HG02642 (cell line): ENCODE measurements at regions not wholly inside any gene's neighbourhood (a gene's known extent, or its start where the extent isn't known, plus 50 kb on each side); places are given as distances from the start of the nearest gene placed in this dataset.
"Not testable (repeated sequence)": the region's sequence is repeated elsewhere in the genome, so short reads cannot be mapped to it uniquely, and the experiment has no call there.

Source experiments
- ATAC-seq: cut with Tn5 transposase; IDR thresholded peaks from one replicate; pipeline ENCODE4 v1.9.1; 2021; ENCODE audit warnings: mild to moderate bottlenecking; ENCODE audit not compliant: unreplicated experiment, poor library complexity

DNA sequence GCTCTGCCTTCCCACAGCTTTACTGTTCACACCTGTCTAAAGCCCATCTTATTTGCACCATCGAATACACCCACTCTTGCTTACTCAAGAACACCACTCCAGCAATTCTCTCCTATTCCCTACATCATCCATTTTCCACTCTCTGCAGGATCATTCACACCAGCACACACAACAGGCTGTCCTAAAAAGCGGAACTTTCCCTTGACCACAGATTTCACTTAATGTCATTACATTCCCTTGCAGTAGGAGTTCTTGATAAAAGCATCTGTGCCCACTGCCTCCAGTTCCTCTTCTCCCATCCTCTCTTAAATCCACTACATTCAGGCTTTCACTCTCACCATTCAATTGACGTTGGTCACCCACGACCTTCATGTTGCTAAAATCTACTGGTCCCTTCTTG, 103.0 kb upstream of the PABPC3 start:
- not testable (repeated sequence) for ATAC-seq

DNA sequence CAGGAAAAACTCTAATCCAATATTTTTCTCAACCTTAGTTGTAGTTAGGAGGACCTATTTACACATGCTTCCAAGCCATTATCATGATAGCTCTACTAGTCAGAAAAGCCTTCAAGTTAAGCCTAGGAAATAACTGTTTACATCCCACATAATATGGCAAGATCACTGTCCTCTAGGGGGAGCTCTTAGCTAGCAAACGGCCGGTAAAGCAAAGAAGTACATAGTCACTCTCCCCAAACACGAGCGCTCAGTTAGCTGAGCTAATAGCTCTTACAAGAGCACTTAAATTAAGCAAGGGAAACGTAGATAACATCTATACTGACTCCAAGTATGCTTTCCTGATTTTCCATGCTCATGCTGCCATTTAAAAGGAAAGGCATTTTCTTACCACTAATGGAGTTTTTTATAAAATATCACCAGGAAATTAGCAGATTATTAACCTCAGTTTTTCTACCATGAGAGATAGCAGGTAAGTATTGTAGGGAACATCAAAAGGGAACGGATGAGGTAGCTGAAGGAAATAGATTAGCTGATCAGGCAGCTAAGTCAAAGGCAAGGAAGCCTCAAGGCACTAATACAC, 100.6 kb upstream of the PABPC3 start:
- peak; percentile 69 for ATAC-seq

DNA sequence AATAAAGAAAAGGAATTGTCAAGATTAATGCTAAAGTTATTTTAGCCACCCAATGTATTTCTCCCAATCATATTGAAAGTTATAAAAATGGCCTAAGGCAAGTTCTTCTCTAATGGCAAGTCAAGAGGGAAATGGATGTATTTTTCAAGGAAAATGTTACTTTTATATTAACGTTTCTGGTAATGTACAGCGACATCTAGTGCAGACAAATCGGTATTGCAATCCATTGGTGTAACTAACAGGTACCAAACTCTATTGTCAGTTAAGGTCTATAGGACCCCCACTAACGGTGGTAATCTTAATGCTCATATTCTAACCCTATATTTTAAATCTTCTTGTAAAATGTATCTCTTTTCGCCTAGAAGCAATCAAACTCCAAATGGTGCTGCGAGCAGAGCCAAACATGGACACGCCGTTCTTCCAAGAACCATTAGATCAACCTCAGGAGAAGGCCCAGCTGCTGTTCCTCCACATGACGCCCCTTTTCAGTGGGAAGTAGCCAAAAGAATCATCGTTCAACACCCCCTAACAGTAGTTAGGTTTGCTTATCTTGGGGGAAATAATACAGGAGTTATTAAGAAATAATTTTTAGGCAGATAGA, 98.5 kb upstream of the PABPC3 start:
- ATAC-seq, result no peak

DNA sequence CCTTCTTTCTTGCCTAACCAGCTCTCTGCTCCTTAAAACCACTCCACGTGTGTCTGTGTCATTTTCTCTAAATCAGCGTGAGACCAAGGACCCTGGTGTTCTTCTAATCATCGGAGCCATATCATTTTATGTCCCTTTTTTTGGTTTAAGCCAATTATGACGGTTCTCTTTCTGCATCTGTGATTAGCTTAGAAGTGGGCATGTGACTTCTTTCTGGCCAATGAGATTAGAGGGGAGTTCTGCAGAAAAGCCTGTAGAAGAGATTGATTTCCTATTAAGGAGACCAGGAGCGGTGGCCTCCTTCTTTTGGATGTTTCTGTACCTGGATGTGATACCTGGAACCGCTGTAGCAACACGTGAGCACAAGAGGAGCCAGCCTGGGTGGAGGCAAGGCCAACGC, 97.5 kb upstream of the PABPC3 start:
- ATAC-seq, result no peak

DNA sequence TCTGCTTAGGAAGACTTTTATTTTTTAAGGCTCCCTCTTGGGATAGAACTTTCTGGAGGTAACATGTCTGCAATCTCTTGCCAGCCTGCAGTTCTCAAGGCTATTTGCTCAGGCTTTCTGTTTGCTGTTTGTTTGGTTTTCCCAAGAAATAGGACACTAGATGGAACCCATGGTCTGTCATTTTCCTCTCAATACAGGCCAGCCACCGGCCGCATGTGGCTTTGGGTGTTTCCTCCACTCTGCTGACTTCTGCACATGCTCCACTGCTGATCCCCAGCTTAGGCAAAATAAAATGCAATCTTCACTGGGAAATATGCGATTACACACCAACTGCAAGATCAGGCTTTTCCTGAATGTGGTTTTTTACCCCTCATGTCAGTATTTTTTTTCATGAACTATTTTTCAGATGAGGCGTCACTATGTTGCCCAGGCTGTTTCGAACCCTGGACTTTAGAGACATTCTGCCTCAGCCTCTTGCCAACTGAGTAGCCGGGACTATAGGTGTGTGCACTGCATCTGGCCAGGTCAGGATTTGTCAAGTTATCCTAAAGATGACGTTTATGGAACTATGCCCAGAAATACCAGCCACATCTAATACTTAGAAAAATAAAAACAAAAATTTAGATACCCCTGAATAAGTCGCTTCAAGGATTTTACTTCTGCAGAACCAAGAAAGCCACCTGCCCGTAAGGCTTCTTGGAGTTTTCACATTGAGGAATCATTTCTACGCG, 94.3 kb upstream of the PABPC3 start:
- no peak for ATAC-seq

DNA sequence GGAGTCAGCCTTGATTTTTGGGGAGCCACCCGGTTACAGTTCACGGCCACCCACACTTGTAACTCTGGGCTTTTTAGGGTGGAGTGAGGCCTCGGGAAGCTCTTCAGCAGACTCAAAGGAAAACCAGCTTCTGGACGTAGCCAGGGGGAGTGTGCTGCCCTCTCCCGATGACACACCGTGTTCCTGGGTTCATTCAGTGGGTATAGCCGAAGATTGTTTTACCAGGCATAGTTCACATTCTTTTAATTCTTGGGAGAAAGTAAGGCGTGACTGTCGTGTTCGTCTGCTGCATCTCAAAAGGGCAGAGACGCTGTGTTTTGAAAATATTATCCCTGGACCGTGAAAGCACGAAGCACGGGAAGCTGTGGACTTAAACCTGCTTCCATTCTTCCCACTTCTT, 93.6 kb upstream of the PABPC3 start:
- ATAC-seq, result not testable (repeated sequence)

DNA sequence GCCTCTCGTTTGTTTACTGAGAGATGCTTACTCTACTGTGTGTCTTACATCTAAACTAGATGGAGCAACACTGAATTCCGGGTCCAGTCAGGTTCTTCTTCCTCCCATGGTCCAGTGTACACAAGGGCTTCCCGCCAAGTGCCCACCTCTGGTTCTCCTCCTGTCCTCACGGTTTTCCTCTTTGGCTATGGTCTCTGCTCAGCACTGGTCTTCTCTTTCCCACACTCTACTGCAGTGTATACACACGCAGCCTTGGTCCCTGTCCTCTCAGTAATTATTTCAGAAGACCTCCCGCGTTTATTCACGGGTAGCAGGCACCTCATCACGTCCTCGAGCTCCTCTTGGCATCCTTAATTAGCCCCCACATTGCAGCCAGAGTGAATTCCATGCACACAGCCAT, 91.4 kb upstream of the PABPC3 start:
- not testable (repeated sequence) for ATAC-seq

DNA sequence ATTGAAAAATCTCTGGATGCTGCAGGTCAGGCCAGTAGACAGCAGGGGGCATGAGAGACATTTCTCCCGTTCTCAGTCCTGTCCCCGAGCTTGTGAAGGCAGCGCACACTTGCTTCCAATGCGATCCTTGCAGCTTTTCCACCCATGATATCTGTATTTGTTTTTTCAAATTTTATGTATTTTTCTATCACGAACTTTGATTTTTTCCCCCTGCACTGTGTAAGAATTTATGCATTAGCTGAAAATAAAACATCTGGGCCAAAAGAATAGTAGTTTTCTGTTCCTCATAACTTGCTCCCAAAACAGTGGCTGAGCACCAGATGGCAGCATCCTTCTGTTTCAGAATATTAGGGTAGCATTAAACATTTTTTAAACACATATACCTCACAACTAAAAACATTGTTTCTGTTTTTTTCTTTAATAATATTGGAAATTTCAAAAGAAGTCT, 90.9 kb upstream of the PABPC3 start:
- ATAC-seq, result not testable (repeated sequence)

DNA sequence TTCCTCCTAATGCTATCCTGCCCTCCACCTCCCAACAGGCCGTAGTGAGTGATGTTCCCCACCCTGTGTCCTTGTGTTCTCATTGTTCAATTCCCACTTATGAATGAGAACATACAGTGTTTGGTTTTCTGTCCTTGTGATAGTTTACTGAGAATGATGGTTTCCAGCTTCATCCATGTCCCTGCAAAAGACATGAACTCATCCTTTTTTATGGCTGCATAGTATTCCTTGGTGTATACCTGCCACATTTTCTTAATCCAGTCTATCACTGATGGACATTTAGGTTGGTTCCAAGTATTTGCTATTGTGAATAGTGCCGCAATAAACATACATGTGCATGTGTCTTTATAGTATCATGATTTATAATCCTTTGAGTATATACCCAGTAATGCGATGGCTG, 88.5 kb upstream of the PABPC3 start:
- ATAC-seq, result not testable (repeated sequence)

DNA sequence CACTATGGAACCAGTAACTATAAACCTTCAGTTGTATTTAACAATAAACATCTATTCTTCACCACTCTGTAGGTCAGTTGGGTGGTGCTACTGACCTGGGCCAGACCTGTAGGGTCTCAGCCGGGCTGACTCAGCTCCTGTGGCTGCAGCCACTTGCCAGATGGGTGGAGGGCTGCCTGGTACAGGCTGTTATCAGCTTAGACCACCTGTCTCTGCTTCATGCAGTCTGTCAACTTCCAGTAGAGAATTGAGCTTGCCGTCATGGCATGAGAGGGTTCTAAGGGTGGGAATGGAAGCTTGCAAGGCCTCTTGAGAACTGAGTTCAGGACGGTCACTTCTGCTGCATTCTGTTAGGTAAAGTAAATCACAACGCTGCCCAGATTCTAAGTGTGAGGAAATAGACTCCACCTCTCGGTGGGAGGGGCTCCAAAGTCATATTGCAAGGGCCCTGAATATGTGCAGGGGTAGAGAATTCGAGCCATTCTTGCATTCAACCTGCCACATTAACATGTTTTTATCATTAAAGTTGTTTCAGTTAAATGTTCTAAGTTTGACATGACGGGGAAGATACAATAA, 81.5 kb upstream of the PABPC3 start:
- not testable (repeated sequence) for ATAC-seq

DNA sequence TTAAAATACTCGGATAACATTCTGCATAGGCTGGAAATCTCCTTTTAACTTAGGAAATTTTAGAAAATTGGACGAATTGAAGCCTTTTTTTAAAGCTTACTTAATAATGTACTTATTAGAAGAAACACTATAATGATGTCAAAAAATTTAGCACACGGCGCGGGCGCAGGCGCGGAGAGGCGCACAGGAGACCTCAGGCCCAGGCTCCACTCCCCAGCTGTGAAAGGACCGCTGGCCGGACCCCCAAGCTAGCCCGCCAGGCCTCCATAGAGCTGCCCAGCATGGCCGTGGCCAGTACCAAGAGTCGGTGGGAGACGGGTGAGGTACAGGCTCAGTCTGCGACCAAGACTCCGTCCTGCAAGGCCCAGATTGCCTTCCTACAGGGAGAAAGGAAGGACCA, 78.8 kb upstream of the PABPC3 start:
- ATAC-seq, result not testable (repeated sequence)

DNA sequence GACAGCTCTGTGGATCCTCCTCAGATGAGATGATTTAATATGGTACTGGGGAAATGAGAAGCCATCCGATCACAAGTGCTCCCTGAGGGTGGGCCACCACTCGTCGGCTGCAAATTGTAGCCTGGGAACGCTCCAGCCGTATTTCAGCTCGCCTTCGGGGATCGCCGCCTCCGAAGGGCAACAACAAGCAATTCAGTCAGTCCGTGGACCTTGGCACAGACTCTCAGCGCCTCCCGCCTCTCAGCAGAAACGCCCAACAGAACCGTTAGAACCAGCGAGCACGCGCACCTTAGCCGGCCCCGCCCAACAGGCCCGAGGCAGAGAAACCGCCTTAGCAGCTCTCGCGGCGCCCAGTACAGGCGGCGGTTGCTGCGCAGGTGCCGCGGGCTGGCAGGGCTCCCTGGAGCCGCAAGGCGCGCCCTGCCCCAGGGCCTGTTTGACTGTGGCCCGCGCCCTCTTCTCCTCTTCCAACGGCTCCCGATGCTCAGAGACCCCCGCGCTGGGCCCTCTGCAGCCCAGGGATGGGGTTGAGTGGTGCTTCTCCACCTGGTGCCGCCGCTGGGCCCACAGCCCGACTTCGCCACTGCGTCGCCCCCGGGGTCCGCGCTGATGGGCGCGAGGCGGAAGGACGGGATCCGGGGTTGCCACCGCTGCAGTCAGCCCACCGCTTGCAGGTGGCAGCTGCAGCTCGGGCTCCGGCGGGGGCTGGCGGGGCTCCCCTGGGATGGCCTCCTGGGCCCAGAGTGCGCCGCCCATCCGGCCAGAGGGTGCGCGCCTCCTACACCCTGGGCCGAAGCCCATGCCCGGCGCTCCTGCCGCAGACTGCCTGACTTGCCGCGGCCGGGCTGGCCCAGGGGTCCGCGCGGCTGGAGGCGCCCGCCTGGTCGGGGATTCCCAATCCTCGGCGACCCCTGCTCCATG, 77.9 kb upstream of the PABPC3 start:
- ATAC-seq, result not testable (repeated sequence)

DNA sequence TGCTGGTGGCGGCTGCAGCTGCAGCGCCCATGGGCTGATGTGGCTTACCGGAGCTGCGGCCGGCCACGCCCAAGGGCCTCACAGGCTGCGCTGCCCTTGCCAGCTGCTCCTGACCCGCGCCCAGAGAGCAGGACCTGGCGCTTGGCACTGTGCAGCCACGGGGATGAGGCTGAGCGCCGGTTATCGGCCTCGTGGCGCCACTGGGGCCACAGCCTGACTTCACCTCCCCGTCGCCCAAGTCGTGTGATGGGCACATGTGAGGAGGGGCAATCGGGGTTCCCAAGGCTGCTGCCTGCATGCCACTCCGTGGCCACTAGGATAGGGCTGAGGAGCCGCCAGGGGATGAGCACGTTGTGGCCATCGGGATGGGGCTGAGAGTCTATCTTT, 77.2 kb upstream of the PABPC3 start:
- ATAC-seq, result no peak

DNA sequence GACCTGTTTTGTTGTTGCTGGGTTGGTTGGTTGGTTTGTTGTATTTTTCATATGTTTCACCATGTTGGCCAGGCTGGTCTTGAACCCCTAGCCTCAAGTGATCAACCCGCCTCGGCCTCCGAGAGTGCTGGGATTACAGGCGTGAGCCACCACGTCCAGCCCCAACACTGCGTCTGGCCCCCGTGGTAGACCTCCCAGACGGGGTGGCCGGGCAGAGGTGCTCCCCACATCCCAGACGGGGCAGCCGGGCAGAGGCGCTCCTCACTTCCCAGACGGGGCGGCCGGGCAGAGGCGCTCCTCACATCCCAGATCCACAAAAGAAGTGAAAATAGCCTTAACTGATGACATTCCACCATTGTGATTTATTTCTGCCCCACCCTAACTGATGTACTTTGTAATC, 76.2 kb upstream of the PABPC3 start:
- ATAC-seq, result not testable (repeated sequence)

DNA sequence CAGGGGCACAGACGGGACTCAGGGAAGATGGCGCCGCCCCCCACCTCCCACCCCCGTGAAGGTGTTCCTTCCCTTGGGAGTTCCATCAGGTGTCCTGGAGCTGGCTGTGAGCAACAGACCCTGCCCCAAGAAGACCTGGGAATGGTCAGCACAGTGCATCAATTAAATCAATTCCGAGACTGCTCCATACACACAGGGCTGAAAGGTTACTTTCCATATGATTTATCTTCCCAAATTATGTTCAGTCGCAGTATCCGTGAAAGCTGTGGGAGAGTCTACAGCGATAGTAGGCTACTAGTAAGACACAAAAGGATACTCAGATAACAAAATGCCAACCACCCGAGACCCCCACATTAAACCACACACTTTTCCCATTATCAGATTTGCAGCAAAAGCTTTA, 71.8 kb upstream of the PABPC3 start:
- no peak for ATAC-seq

DNA sequence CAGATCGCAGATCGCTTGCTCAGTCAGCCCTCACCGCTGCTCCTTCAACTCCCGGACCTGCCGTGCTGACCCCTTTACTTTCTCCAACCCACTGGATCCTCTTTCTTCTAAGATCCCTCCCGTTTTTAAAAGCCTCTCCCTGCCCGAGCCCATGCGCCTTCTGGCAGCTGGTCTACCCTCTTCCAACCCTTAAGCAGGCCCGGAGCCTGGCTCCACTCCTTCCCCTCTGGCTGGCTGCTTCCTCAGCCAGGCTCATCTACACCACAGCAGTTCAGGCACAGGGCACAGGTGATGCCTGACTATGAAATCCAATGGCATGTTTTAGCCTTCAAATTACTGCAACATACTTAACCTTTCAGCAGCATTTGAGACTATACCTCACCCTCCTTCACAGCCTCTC, 63.8 kb upstream of the PABPC3 start:
- no peak for ATAC-seq

DNA sequence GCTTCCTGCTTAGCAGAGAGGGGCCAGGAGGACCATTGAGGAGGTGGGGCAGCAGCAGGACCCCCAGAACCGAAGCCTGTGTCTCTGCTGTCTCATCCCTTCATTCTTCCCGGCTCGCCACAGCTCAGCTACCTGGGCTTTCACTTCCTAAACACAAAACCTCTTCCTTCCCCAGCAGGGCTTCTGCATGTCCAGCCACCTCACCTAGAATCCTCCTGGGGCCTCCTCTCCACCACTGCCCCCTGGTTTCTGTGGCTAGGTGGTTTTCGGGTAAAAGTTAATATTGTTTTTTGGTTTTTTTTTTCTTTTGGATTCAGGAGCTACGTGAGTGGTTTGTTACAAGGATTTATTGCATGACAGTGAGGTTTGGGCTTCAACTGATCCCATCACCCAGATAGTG, 61.8 kb upstream of the PABPC3 start:
- ATAC-seq, result no peak

DNA sequence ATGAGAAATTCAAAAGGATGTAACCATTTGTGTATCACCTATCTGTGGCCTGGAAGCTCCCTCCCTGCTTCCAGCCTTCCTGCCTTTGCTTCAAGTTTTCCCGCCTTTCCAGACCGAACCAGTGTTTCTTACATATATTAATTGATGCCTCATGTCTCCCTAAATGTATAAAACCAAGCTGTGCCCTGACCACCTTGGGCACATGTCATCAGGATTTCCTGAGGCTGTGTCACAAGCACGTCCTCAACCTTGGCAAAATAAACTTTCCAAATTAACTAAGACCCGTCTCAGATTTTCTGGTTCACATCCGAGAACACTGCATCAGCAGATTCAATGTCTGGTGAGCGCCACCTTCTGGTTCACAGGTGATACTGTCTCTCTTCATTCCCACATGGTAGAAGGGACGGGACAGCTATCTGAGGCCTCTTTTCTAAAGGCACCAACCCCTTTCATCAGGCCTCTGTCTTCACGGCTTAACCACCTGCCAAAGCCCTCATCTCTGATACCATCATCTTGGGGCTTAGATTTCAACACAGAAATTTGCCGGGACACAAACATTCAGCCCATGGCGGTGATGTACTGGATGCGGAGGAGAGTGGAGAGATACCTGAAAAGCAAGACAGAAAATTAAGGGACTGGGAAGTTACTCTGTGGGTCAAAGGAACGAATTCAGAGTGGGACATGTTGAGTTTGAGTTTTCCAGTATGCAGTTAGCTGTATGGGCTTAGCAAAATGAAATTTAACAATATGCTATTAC, 58.7 kb upstream of the PABPC3 start:
- peak; percentile 74 for ATAC-seq

DNA sequence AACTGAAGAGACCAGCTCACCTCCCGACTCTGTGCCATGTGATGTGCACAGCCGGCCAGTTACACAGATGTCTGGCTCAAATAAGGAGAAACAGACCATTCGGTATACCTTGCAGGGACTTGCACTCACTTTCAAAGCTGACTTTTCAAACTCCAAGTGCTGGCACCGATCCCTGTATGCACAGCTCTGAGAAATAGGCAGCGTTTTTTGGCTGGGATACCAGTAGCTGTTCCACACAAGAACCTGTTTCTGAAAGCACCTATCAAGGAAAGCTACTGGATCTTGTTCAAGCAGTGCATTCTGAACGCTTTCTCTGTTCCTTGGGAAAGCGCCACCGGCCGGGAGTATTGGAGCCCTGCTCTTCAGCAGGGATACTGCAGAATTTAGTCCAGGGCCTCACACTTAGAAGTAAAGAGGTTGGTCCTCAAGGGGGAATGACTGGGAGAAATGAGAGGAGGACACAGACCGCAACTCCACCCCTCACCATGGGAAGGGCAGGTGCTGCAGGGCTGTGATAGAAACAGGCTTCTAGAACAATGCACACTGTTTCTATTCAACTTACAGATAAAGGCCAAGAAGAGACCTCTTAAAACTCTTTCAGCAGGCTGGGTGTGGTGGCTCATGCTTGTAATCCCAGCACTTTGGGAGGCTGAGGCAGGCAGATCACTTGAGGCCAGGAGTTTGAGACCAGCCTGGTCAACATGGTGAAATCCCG, 53.6 kb upstream of the PABPC3 start:
- no peak for ATAC-seq
